ENCODE measurements at regions not wholly inside any gene's neighbourhood (a gene's known extent, or its start where the extent isn't known, plus 50 kb on each side); places are given as distances from the start of the nearest gene placed in this dataset.

DNA sequence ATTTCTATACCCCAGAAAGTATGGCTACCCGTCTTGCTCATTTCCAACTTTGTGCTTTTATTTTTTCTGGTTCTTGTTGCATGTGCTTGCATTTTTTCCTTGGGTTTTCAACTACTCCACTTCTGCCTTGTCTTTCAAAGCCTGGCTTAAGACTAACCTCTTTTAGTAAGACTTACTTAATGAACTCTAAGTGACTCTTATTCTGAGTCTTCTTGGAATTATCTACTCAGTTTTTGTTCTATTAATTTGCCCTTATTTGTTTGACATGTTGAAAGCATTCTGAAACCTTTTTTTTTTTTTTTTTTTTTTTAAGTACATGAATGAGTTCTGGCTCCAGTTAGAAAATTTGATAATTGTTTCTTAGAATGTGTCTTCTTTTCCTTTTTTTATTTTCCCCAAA lies 74.8 kb downstream of the SLIT2 start:
- intact Hi-C loops (cut with micrococcal nuclease; ENCODE audit: unreplicated experiment), result no loop called here
- CTCF ChIA-PET, result no interaction called here
- no peak for TF ChIP-seq TCF7L2 (IDR thresholded peaks at IDR 0.05; ENCODE audit: low read depth, low read length)
- no peak for TF ChIP-seq POLR2AphosphoS5 (IDR thresholded peaks at IDR 0.05; ENCODE audit: low read depth, low read length)
- no peak for TF ChIP-seq CTCF (IDR thresholded peaks at IDR 0.05)
- no peak for TF ChIP-seq REST (IDR thresholded peaks at IDR 0.05; ENCODE audit: insufficient read depth in 1 of 2, low read depth in 2 of 2, low read length in 1 of 2)
- TF ChIP-seq SIN3A (IDR thresholded peaks at IDR 0.05; ENCODE audit: borderline replicate concordance, insufficient read depth, low read depth, low read length), result no peak
- Histone ChIP-seq H3K4me3 (ENCODE audit: low read depth in 2 of 2, low read length in 2 of 2) (no peak overlapping the region), H3K27ac (ENCODE audit: low read length) (no peak overlapping the region), H3K9me3 (ENCODE audit: control insufficient read depth, insufficient read depth, low read depth, low read length) (no peaks in the 10 kb centered on the region), H3K36me3 (ENCODE audit: control insufficient read depth, insufficient read depth, low read length) (no peaks in the 10 kb centered on the region), H3K4me1 (ENCODE audit: control insufficient read depth, insufficient read depth, low read length) (no peaks in the 10 kb centered on the region), H3K27me3 (ENCODE audit: control insufficient read depth, insufficient read depth, low read length) (no peaks in the 10 kb centered on the region)
- POLR2A ChIA-PET, result no interaction called here
- BruUV-seq (replicated peaks), result no TSS peak
- DNase-seq (ENCODE audit: low read depth, low spot score) (no peak), ATAC-seq (no peak)
- in situ Hi-C loops (cut with HindIII; ENCODE audit: low pct_unique_long_range_greater_than_20kb, low sequenced_read_pairs), result no loop called here

DNA sequence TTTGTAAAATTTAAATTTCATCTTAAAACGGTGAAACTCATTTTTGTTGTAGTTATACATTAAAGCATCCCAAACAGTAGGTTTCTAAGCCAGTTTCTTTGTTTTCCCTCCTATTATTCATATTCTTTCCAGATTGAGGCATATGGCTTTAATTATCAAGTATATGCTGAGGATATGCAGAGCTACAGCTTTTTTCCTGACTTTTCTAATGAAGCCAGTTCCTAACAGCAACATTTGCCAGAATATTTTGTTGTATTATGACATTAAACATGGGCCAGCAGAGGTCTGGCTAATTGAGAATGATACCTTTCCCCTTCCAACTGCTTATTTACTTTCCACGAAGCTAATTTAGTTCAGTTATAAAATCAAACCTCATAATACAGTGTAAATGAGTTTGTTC lies 75.3 kb downstream of the SLIT2 start:
- POLR2A ChIA-PET, result no interaction called here
- Histone ChIP-seq H3K4me1 (ENCODE audit: control insufficient read depth, insufficient read depth, low read length) (no peaks in the 10 kb centered on the region), H3K4me3 (ENCODE audit: low read depth in 2 of 2, low read length in 2 of 2) (no peak overlapping the region), H3K9me3 (ENCODE audit: control insufficient read depth, insufficient read depth, low read depth, low read length) (no peaks in the 10 kb centered on the region), H3K27me3 (ENCODE audit: control insufficient read depth, insufficient read depth, low read length) (no peaks in the 10 kb centered on the region), H3K36me3 (ENCODE audit: control insufficient read depth, insufficient read depth, low read length) (no peaks in the 10 kb centered on the region), H3K27ac (ENCODE audit: low read length) (no peak overlapping the region)
- intact Hi-C loops (cut with micrococcal nuclease; ENCODE audit: unreplicated experiment) (no loop called here), in situ Hi-C loops (cut with HindIII; ENCODE audit: low pct_unique_long_range_greater_than_20kb, low sequenced_read_pairs) (no loop called here)
- ATAC-seq (no peak), DNase-seq (ENCODE audit: low read depth, low spot score) (no peak)
- no peak for TF ChIP-seq TCF7L2 (IDR thresholded peaks at IDR 0.05; ENCODE audit: low read depth, low read length)
- TF ChIP-seq POLR2AphosphoS5 (IDR thresholded peaks at IDR 0.05; ENCODE audit: low read depth, low read length), result no peak
- TF ChIP-seq SIN3A (IDR thresholded peaks at IDR 0.05; ENCODE audit: borderline replicate concordance, insufficient read depth, low read depth, low read length), result no peak
- no peak for TF ChIP-seq REST (IDR thresholded peaks at IDR 0.05; ENCODE audit: insufficient read depth in 1 of 2, low read depth in 2 of 2, low read length in 1 of 2)
- TF ChIP-seq CTCF (IDR thresholded peaks at IDR 0.05), result no peak
- CTCF ChIA-PET, result no interaction called here
- BruUV-seq (replicated peaks), result no TSS peak
